Activated T-helper 9 cell treated with anti-CD3 and anti-CD28 coated beads, Interleukin-2, amount 50 U/mL, for 16 hours (primary cell): ENCODE measurements at regions not wholly inside any gene's neighbourhood (a gene's known extent, or its start where the extent isn't known, plus 50 kb on each side); places are given as distances from the start of the nearest gene placed in this dataset.
"Not testable (repeated sequence)": the region's sequence is repeated elsewhere in the genome, so short reads cannot be mapped to it uniquely, and the experiment has no call there.

Experiments
- DNase-seq: peaks from one replicate; pipeline ENCODE4 v3.0.0-alpha.2; 2020; ENCODE audit warnings: low read depth

DNA sequence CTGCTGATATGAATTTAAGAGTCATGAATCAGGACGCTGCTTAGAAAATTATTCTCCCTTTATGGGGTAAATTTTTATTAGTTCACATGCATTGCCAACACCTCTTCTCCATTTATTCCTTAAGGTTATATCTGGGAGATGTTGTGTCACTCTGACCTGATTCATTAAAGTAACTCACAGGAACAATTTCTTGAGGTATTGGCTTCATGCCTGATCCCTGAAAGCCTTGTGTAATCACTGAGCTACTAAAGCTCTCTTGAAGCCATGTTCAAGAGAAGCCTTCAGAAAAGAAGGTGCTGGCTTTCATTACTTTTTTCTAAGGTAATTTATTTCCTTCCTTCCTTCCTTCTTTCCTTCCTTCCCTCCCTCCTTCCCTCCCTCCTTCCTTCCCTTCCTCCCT, 420.6 kb downstream of the RAB38 start:
- DNase-seq, result no peak

DNA sequence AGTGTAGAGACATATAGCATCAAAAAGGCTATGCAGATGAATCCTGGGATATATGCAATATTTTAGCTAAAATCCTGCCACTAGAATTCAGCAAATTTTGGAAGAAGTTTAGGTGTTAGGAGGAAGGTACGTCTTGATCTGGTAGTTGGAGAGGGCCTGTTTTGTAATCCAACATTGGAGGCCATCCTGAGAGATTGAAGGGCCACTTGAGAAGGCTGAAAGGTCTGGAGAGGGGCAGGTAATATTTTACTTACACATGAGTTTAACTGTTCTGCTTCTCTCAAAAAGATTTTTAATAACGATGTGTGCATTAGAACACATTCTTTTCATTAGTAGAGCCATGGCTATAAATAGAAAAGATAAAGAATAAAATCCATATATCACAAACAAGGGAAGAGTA, 422.1 kb downstream of the RAB38 start:
- no peak for DNase-seq

DNA sequence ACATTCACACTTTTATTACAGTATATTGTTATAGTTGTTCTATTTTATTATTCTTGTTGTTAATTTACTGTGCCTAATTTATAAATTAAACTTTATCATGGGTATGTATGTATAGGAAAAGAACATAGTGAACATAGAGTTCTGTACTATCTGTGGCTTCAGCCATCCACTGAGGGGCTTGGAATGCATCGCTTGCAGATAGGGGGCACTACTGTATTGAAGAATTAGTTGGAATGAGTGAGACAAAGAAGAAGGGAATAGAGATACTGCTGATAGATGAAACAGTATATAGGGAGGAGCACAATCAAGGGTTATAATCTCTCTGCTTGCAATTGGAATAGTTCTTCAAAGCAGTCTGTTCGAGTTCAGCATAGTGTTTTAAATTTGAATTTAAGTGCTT, 432.2 kb downstream of the RAB38 start:
- DNase-seq, result no peak

DNA sequence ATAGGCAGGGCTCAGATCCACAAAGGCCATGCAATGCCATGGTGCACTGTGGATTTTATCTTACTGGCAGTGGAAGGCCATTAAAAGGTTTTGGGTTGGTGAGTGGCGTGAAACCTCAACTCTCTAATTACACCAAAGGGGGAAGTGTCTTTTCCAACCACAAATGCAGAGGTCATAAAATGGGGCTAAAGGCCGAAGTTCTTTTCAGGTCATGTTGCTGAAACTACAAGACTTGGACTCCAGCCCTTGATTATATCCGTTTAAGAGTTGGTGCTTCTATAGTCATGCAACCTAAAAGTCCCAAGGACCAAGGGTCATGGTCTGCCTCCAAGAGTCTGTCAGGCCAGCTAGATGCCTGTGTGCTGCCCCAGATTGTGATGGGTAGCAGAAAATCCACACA, 434.3 kb downstream of the RAB38 start:
- DNase-seq, result no peak

DNA sequence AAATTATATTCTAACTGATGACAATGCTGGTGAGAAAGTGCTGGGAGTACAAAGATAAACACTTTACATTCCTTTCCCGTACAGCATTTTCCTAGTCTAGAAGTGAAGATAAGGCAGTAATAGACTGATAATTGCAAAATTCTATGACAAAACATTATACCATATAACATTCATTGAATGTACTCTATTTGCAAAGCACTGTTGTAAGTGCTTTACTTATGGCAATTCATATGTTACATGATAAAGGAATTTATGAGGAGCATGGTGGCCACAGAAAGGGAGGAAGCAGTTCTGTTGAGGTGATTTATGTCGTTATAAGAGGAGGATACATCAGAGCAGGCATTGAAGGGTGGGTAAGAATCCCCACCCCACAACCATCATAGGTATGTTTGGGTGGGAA, 434.8 kb downstream of the RAB38 start:
- no peak for DNase-seq

DNA sequence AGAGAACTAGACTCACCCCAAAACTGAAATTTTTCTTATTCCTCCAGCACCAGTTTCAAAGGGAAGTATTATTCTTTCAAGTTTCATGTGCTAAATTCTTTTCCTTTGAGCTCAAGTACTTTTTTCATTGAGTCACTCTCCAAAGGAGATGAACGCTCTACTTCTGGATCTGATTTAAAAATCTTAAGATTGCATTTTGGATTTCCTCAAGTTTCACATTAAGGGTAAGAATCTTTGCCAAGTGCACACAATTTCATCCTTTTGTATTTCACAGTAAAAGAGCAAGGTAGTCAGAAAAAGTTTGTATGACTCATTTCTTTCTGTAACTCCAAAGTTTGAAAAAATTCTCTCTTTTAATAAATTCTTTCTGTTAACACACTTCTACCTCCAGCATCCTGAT, 435.5 kb downstream of the RAB38 start:
- DNase-seq, result no peak

DNA sequence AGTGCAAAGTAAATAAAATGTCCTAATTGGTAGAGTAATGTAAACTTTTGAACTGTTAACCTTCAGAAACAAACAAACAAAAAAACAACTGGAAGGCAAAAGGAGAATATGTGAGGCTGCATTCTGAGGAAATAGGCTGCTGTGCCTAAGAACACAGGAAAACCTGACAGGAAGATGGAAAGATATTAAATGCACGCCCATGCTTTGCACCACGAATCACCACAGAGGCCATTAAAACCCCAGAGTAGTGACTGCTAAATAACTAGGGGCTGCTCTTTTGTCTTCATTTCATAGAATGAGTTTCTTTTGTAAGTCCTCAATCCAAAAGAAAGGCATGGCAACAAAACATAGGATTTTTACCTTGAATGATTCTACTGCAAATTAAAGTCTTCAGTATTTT, 436.0 kb downstream of the RAB38 start:
- no peak for DNase-seq

DNA sequence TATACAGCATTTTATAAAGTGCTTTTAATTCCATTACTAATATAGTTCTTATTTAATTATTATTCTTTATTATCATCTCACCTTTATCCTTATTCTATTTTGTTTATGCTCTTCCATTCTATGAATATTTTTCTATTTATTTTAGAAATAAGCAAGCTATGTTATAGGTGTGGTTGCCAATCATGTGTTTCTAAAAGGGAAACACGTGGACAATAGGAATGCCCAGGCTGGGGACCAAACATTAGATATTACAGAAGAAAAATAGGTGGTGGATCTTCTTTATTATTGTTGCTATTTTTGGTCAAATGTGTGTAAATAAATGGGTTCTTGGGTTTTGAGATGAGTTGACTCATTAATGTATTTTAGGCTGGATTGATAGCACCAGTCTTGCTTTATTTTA, 438.3 kb downstream of the RAB38 start:
- no peak for DNase-seq

DNA sequence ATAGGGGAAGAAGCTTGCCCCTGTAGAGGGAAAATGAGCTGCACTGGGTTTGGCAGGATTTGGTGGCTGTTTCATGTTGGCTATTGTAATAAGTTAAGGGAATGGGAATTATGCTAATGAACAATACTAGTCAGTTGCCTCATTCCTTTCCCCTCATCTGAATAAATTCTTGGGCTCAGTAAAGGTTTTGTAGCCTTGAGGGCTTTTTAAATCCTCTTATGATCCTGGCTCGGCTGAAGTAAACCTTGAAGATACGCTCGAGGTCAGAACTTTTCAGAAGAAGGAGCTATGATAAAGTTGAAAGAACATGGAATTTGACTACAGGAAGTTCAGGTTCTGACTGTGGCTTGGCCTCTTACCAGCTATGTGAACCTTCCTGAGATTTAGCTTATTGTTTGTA, 448.7 kb downstream of the RAB38 start:
- no peak for DNase-seq

DNA sequence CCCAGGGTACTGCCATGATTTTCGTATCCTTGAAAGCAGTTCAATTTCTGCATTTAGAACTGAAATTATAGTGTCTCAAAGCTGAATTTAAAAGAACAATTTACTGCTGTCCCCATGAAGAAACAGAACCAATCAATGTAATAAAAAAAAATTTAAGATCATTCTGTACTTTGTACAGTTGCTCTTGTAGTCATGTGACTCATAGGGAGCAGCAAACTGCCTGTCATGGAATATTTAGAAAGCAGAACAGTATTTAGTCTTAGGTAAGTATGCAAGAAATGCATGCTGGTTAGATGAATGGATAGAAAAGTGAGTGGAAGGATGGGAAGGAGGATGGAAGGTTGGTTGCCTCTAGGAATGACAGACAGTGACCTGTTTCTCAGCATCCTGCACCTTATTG, 450.9 kb downstream of the RAB38 start:
- no peak for DNase-seq

DNA sequence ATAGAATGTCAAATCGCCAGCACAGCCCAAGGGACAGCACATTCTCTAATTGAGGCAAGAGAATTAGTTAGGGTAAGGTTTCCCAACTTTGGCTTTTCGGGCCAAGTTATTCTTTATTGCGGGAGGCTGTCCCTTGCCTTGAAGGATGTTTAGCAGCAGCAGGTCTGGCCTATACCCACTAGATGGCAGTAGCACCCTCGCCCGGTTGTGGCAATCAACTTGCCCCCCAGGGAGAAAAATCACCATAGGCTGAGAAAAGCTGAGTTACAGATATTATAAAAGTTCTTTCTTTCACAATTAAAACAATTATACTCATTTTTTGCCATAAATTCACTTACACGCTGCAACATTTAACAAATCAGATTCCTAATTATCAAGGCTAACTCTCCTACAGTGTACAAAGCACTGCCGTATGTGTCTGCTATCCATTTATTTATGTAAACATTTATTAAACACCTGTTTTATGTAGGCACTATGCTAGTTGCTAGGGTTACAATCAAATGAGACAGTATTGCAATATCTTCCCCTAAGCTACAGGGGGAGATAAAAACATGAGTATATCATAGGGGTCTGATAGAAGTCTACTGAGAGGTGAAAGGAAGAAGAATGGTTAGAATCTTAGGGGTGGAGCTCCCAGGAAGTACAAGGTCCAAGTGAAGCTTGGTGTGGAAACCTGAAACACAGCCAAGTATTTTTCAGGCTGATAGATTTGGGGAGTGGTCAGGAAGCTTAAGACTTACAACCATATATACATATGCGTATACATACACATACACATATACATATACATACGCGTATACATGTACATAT, 452.3 kb downstream of the RAB38 start:
- DNase-seq, result no peak

DNA sequence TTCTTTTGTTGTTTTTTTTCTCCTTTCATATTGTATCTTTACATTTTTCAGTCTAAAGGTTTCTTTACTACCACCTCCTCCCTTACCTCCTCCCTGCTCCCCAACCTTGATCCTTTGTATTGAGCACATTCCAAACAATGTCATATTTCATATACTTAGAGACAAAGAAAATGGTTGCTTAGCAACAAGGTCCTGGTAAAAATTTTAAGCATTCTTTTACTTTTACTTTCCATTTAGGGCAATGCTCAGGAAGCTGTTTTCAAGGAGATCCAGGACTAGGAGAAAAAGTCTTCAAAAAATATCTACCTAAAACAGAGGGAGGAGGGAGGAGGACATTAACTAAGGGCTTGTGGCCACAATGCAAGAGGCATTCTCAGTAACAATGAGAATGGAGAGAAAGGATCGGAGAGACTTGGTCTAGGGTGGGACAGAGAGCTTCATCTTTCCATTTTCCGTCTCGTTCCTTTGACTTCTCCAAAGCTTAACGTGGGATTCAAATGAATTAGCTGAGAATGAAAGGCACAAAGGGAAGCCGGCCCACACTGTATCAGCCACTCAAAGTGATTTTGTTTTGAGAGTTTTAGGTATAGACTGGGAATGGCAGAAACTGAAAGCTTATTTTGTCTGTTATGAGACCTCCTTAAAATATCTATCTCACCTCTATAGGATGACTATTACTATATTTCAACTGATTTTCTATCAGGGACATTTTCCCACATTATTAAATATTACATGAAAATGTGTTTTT, 455.7 kb downstream of the RAB38 start:
- DNase-seq, result no peak

DNA sequence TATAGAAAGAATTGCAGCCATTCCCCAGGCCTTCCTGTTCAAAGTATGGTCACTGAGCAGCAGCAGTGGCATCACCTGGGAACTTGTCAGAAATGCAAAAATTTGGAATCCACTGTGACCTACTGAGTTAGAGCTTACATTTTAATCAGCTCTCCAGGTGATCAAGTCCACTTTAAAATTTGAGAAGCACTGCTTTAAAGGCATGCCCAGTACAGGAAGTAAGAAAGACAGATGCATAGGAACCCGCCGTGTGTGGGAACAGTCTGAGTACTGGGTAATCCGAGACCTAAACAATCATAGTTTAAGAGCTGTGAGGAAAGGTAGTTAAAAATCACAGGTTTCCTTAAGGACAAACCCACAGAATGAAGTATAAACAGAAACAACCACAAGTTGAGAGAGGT, 462.4 kb downstream of the RAB38 start:
- no peak for DNase-seq

DNA sequence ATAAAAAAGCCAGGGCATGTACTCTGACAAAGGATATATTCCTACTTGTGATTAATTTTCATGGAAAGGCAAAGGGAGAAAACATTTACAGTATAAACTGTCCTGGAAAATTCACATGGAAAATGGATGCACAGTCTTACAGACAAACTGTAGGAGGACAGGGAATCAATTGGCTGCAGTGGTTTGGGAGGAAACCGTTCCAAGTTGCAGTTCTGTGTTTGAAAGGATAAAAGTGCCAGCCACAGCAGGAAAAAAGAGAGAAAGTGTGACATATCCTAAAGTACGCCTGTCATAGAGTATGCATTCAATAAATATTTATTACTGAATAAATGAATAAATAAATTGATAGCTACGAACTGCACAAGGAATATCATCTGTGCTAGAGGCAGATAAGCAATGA, 462.9 kb downstream of the RAB38 start:
- no peak for DNase-seq

DNA sequence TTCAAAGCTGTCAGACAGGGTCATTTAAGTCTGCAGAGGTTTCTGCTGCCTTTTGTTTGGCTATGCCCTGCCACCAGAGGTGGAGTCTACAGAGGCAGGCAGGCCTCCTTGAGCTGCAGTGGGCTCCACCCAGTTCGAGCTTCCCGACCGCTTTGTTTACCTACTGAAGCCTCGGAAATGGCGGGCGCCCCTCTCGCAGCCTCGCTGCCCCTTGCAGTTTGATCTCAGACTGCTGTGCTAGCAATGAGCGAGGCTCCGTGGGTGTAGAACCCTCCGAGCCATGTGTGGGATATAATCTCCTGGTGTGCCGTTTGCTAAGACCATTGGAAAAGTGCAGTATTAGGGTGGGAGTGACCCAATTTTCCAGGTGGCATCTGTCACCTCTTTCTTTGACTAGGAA, 471.7 kb downstream of the RAB38 start:
- DNase-seq, result not testable (repeated sequence)

DNA sequence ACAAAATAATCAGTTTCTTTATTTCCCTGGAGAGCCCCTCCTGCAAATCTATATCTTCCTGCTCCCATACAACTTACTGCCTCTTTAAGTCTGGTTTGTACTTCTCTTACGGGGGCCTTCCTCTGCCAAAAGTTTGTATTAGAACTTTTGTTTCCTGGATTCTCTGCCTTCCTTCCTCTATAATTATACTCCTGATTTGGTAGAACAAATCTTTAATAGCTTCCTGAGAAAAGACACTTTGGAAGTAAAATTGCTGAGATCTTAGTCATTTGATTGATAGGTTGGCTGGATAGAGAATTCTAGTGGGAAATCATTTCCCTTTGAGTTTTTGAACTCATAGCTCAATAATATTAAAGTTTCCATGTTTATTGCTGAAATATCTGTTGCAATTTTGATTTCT, 499.2 kb downstream of the RAB38 start:
- DNase-seq, result no peak

DNA sequence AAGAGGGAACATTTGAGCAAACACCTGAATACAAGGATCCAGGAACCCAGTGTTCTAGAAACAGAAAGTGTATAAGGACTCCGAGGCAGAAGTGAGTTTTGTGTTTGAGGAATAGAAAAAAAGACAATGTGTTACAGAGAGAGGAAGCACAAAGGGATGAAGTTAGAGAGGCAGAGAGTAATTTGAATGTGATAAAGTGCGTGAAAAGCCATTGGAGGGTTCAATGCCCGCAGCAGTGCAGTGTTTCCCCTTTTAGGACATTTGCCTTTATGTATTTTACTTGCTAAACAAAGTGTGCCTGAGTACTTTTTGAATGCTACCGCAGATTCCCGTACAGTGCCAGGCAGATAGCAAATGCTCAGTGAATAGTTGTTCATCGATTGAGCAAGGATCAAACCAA, 508.5 kb downstream of the RAB38 start:
- no peak for DNase-seq

DNA sequence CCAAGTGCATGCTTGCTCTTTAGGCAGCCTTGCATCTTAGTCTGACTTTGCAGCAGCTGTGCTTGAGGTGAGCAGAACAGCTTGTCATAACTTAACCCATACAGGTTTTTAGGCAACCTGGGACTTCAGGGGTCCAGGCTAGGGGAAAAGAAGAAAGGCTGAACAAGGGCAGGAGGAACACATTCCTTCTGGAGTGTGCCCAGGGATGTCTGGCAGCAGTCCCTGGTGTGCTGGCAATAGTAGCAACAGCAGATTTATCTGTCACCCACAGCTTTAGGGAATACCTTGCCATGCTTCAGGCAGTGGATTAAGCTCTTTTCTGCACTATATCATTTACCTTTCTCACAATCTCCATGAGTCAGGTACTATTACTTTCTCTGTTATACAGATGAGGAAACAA, 513.0 kb downstream of the RAB38 start:
- no peak for DNase-seq

DNA sequence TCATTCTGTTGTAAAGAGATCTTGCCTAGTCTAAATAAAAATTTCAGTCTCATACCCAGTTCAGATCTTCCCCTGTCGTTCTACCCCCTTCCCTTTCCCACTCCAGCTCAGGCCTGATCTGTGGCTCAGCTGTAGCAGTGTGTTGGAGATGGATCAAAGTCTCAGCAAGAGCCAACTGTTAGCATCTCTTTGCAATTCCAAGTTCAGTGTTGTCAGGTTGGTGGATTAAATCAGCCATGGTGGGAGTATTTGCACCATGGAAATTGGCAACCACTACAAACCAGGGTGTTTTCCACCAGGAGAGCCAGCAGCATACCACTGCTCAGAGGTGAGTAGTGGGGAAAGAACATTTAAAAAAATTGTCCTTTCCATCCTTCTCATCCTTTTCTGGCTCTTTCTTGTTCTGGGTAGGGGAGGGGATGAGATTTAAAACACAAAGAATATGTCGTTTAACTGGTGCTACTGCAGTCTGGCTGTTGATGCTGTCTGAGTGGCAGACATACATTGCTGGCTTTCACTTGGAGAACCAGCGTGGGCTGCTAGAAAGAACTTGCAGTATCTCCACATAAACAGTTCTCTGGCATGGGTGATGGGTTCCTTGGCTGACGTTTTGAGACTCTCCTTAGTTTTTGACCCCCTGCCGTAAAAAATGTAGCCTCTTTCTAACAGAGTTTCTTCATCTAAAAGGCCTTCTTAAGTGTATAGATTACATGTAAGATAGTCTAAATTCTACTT, 514.1 kb downstream of the RAB38 start:
- no peak for DNase-seq

DNA sequence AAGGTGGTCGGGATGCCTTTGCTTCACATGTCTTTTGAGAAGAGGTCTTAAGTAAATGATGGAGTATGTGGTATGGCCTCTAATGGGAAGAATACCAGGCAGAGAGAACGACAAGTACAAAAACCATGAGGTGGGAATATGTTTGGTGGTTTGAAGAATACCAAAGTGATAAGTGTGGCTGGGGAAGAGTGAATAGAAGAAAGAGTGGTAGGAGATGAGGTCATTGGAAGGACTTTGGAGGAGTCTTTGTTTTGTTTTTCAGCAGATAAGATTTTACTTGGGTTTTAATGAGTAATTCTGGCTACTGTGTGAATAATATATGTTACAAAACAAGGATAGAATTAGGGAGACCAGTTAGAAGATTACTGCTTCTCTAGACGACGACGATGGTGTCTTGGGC, 515.4 kb downstream of the RAB38 start:
- DNase-seq, result no peak

DNA sequence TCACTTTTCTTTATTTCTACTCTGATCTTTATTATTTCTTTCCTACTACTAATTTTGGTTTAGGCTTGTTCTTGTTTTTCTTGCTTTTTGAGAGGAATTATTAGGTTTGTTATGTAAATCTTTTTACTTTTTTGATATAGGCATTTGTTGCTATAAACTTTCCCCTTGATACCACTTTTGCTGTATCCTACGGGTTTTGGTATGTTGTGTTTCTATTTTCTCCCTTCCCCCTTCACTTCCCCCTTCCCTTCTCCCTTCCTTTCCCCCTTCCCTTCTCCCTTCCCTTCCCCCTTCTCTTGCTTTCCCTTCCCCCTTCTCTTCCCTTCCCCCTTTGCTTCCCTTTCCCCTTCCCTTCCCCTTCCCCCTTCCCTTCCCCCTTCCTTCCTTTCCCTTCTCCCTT, 529.6 kb downstream of the RAB38 start:
- no peak for DNase-seq

DNA sequence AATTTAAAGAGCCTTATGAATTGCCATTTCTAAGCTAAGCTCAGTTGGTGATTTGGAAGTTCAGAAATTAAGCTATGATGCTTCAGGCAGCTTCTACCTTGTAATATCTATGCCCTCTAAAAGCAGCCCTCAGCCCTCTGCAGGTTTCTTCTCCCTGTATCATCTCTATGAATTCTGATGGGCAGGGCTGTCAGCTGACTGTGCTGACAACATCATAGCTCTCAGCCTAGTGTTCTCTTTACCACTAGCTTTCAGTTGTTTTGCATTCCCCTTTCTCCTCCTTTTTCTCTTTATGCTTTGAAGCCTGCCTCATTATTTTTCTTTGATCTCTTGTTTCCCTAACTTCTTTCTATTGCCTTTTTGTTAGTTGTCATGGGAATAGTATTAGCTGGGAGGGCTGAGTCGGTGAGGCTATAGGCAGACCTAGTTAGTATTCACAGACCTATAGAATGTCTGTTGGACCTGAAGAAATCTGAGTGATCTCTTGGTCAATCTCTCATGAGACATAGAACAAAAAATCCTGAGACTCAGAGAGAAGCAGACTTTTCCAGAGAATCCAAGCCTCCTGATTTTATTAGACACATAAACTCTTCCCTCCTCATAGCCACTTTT, 535.4 kb downstream of the RAB38 start:
- DNase-seq, result no peak

DNA sequence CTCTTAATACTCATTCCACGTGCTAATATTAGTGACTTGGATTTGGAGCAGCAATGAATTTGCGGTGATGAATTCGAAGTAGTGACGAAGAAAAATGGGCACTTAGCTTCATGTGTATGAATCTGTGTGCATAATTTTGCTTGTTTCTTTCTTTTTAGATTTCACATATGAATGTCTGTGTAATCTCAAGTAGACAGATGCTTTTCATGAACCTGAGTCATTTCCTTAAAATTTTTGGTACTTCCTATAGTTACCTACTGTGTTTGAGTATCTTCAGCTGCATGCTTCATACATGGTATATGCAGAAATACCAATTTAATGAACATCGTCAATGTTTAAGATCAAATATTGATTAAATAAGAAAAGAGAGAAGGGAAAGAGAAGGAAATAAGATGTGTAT, 540.2 kb downstream of the RAB38 start:
- DNase-seq, result no peak
